SJCRH30 (cell line): ENCODE measurements at regions not wholly inside any gene's neighbourhood (a gene's known extent, or its start where the extent isn't known, plus 50 kb on each side); places are given as distances from the start of the nearest gene placed in this dataset.

Source experiments
- DNase-seq, 2 experiments: peaks; one replicate each; pipeline ENCODE4 v3.0.0-alpha.2; 2015 to 2020
- H3K27ac ChIP-seq: fragments of 250-450 bp; sonication (Bioruptor Pico); 2 replicates; pipeline ENCODE4 v1.5.1; 2020; ENCODE audit warnings: mild to moderate bottlenecking, moderate library complexity
- H3K27me3 ChIP-seq: fragments of 250-450 bp; sonication (Bioruptor Pico); 2 replicates; pipeline ENCODE4 v1.5.1; 2020; ENCODE audit warnings: mild to moderate bottlenecking, moderate library complexity
- H3K36me3 ChIP-seq: fragments of 250-450 bp; sonication (Bioruptor Pico); 2 replicates; pipeline ENCODE4 v1.5.1; 2020; ENCODE audit warnings: mild to moderate bottlenecking, moderate library complexity
- H3K4me1 ChIP-seq: fragments of 250-450 bp; sonication (Bioruptor Pico); 2 replicates; pipeline ENCODE4 v1.5.1; 2020; ENCODE audit warnings: mild to moderate bottlenecking, moderate library complexity
- H3K4me3 ChIP-seq: fragments of 250-450 bp; sonication (Bioruptor Pico); 2 replicates; pipeline ENCODE4 v1.5.1; 2020; ENCODE audit warnings: mild to moderate bottlenecking, moderate library complexity
- H3K9me3 ChIP-seq: fragments of 250-450 bp; sonication (Bioruptor Pico); replicated peaks from 2 replicates; pipeline ENCODE4 v1.5.1; 2020; ENCODE audit warnings: mild to moderate bottlenecking, moderate library complexity

DNA sequence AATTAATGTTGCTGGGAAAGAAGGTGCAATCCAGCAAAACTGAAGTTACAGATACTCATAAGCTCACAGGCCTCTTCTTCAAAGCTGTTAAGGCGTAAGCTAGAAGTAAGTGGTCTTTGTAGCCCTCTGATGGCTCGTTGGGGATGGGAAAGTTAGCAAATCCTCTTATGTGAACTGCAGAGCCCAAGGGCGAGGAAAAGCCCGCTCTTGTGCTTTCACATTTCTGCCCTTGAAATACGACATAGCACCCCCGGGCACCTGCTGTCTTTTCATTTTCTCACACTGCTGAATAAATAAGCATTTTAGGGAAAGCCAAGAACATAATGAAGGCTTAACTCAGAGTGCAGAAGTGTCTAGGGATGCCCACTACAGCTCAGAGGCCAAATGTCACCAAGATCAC, 73.1 kb upstream of the SORBS2 start:
- DNase-seq, result no peak
- no peaks in the 10 kb centered on the region for H3K27me3 ChIP-seq
- no peaks in the 10 kb centered on the region for H3K9me3 ChIP-seq
- H3K4me3 ChIP-seq, result no peak overlapping the region
- no peaks in the 10 kb centered on the region for H3K36me3 ChIP-seq
- no peak overlapping the region for H3K27ac ChIP-seq
- H3K4me1 ChIP-seq, result no peaks in the 10 kb centered on the region

DNA sequence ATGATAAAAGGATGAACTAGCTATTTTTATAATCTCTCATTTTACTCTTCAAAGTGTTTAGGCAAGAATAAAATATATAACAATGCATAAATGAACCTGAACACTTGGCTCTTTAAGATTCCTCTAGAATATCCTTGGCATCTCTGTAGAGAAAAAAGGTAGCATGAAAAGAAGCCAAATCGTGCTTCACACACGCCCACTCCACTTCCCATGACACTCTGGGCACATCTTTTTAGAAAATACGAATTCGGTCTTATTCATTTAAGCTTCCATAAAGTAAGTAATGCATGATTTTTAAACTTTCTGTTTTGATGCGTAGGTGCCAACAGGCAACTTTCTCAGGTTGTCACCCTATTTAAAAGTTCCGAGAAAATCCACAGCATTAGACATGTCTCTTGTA, 73.6 kb upstream of the SORBS2 start:
- no peak for DNase-seq
- Histone ChIP-seq H3K36me3 (no peaks in the 10 kb centered on the region), H3K4me1 (no peaks in the 10 kb centered on the region), H3K9me3 (no peaks in the 10 kb centered on the region), H3K27me3 (no peaks in the 10 kb centered on the region), H3K4me3 (no peak overlapping the region), H3K27ac (no peak overlapping the region)

DNA sequence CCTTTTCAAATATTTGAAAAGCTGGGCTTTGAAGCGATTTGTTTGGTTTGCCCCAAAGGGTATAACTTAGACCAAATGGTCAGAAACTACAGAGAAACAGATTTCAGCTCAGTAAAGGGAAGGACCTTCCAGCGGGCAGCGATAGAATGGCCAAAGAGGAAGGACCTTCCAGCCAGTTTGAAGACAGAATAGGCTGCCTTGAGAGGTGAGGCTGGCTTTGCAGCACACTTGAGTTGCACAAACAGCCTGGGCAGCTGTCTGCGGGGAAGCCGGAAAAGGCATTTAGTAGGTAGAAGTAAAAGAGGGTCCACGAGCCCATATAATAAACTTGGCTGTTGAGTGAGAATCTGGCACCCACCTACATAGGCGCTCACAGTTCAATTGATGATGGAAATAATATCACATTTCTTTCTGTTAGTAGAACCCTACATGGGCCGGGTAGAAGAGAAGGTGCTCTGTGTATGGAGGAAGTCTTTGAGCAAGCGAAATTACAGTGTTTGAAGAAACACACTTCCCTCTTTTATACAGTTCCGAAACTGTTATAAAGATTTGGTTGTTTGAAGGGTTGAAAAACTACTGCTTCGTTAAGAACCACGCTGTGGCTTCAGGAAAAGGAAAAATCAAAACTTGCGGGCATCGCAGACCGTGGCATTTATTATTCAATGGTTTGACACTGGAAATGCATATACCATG, 75.0 kb upstream of the SORBS2 start:
- no peaks in the 10 kb centered on the region for H3K36me3 ChIP-seq
- H3K27ac ChIP-seq, result no peak overlapping the region
- H3K4me3 ChIP-seq, result no peak overlapping the region

DNA sequence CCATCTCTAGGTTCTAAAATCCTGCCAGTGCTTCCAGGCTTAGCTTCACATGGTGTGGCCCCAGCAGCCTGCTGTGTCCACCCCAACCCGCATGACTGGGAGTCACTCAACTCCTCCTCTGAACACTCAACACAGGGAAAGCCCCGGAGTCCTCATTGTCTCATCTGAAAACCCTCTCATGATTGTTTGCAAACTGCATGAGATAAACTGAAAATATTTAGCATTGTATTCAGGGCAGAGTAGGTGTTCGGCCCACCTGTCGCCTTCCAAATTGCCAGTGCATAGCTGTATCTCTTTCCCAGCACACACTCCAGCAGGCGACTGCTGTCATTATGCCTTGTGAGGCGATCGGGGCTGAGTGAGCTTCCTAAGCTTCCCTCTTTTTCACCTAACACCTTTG, 76.7 kb upstream of the SORBS2 start:
- H3K36me3 ChIP-seq, result no peaks in the 10 kb centered on the region
- H3K4me1 ChIP-seq, result no peaks in the 10 kb centered on the region
- no peaks in the 10 kb centered on the region for H3K9me3 ChIP-seq
- H3K27me3 ChIP-seq, result no peaks in the 10 kb centered on the region
- no peak overlapping the region for H3K27ac ChIP-seq
- no peak overlapping the region for H3K4me3 ChIP-seq
- DNase-seq, result no peak

More for the DNA sequence above, 75.0 kb upstream of the SORBS2 start:
- Histone ChIP-seq H3K27me3 (no peaks in the 10 kb centered on the region), H3K9me3 (no peaks in the 10 kb centered on the region), H3K4me1 (no peaks in the 10 kb centered on the region)
- no peak for DNase-seq

DNA sequence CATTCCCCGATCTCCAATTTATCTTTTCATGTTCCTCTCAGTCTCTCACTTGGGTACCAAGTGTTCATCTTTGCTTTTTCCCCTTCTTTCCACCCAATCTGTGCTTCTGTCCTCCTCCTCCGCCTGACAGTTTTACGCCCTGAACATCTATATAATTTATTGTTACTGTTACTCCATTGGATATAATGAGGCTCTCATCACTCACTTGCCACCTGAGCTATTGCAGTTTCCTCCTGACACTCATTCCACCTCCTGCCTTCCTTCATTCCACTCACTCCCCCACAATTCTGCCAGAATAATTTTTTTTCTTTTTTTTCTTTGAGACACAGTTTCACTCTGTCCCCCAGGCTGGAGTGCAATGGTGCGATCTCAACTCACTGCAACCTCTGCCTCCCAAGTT, 77.6 kb upstream of the SORBS2 start:
- Histone ChIP-seq H3K9me3 (no peaks in the 10 kb centered on the region), H3K27me3 (no peaks in the 10 kb centered on the region), H3K36me3 (no peaks in the 10 kb centered on the region), H3K27ac (no peak overlapping the region), H3K4me3 (no peak overlapping the region), H3K4me1 (no peaks in the 10 kb centered on the region)
- no peak for DNase-seq

DNA sequence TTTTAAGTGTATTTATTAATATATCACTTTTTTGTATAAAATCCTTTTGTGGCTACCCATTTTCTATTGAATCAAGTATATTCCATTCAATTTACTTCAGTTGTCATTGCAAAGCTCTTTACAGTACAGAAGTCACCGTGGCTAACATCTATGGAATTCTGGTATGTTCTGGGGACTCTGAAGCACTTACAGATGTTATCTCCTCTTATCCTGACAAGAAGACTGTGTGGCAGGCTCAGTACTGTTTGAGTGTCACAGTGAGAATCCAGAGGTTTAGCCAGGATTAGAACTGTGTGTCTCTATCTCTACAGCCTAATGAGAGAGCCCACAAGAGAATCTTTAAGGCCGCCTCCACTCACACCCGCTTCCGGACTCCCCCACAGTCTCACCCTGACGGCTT, 78.2 kb upstream of the SORBS2 start:
- no peaks in the 10 kb centered on the region for H3K36me3 ChIP-seq
- no peak overlapping the region for H3K4me3 ChIP-seq
- no peak overlapping the region for H3K27ac ChIP-seq
- no peaks in the 10 kb centered on the region for H3K9me3 ChIP-seq
- DNase-seq, result no peak
- H3K27me3 ChIP-seq, result no peaks in the 10 kb centered on the region
- H3K4me1 ChIP-seq, result no peaks in the 10 kb centered on the region

DNA sequence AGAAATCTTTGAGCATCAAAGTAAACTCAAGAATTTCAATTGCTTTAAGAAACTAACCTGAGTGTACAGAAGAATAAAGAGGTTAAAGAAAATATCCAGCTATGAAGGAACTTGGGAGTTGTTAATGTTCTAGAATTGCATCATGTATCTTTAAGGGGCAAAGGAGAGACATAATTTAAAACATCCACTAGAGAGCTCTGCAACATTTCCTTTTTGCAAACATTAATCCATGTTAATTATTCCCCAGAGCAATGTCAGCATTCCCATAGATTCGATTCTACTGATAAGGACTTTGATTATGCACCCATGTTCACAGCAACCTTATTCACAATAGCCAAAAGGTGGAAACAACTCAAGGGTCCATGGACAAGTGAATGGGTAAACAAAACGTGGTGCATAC, 80.2 kb upstream of the SORBS2 start:
- Histone ChIP-seq H3K27me3 (no peaks in the 10 kb centered on the region), H3K4me3 (no peak overlapping the region), H3K36me3 (no peaks in the 10 kb centered on the region), H3K27ac (no peak overlapping the region), H3K9me3 (no peaks in the 10 kb centered on the region), H3K4me1 (no peaks in the 10 kb centered on the region)
- no peak for DNase-seq

DNA sequence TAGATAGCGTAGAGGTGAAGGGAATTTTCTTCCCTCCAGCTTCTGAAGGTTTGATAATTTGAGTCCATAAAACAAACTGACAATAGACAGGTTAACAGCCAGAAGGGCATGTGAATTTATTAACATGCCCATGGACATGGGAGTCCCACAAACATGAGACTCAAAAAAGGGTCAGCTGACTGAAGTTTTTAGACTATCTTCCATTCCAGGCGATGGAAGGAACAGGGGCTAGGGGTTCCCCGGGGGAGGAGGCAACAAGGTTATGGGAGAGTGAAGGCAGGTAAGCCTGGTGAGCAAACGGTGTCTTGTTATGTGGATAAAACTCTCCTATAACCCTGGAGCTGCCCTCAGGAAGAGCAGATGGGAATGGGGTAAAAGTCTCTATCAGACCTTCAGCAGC, 81.5 kb upstream of the SORBS2 start:
- no peak for DNase-seq
- H3K4me1 ChIP-seq, result no peaks in the 10 kb centered on the region
- H3K27ac ChIP-seq, result no peak overlapping the region
- no peaks in the 10 kb centered on the region for H3K27me3 ChIP-seq
- no peaks in the 10 kb centered on the region for H3K36me3 ChIP-seq
- no peak overlapping the region for H3K4me3 ChIP-seq
- H3K9me3 ChIP-seq, result no peaks in the 10 kb centered on the region

DNA sequence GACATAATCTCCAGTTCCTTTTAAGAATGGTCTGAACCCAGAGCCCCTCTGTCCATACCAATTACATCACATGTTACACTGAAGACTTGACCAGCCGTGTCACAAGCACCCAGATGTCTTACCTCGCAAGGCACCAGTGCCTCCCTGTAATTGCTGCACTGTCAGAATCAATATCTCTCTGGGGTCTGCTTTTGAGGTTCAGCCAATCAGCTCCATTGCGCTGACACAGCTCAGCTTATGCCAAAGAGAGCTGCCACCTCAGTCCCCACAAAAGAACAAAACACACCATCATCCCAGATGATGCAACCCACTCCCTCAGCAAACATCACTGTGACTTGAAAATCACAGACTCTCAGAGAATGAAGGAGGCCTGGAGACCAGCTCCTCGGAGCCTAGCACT, 82.5 kb upstream of the SORBS2 start:
- Histone ChIP-seq H3K27ac (no peak overlapping the region), H3K27me3 (no peaks in the 10 kb centered on the region)

DNA sequence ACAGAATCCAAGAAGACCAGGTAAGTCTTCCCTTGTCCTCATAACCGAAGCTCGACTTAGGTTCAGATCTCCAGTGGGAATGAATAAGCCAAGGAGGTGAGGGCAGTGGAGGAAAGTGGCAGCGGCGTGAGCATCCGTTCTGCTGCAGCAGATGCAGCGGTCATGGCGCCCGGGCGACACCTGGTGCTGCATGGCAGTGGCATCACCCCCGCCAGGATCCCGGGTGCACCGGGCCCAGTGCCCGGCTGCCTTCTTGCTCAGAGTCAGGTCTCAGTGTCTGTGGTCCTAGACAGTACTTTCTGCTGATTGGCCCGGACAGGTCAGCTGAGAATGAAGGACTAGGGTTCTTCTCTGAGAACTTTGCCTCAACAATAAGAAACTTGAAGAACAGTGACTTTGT, 83.4 kb upstream of the SORBS2 start:
- Histone ChIP-seq H3K4me3 (no peak overlapping the region), H3K4me1 (no peaks in the 10 kb centered on the region), H3K36me3 (no peaks in the 10 kb centered on the region), H3K27ac (no peak overlapping the region), H3K9me3 (no peaks in the 10 kb centered on the region), H3K27me3 (no peaks in the 10 kb centered on the region)
- no peak for DNase-seq

More for the DNA sequence above, 82.5 kb upstream of the SORBS2 start:
- no peaks in the 10 kb centered on the region for H3K4me1 ChIP-seq
- DNase-seq, result no peak
- H3K4me3 ChIP-seq, result no peak overlapping the region
- no peaks in the 10 kb centered on the region for H3K9me3 ChIP-seq
- no peaks in the 10 kb centered on the region for H3K36me3 ChIP-seq

DNA sequence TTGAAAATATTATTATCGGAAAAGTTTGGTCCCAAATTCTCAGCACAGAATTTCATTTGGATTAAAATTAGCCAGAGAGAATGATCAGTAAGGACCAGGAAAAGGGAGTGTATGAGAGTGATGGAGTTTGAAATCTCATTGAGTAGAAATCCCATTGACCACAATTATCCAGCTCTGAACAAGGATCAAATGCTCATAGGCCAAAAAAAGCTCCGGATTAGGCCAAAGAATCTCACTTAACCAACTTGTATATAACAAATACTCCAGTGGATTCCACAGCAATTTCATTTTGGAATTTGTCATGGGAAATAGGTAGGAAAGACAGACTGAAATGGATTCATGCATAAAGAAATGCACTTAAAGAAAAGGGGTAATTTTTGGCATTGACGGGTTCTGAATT, 83.9 kb upstream of the SORBS2 start:
- no peaks in the 10 kb centered on the region for H3K36me3 ChIP-seq
- DNase-seq, result no peak
- no peak overlapping the region for H3K4me3 ChIP-seq
- no peaks in the 10 kb centered on the region for H3K9me3 ChIP-seq
- H3K4me1 ChIP-seq, result no peaks in the 10 kb centered on the region
- H3K27ac ChIP-seq, result no peak overlapping the region
- H3K27me3 ChIP-seq, result no peaks in the 10 kb centered on the region

DNA sequence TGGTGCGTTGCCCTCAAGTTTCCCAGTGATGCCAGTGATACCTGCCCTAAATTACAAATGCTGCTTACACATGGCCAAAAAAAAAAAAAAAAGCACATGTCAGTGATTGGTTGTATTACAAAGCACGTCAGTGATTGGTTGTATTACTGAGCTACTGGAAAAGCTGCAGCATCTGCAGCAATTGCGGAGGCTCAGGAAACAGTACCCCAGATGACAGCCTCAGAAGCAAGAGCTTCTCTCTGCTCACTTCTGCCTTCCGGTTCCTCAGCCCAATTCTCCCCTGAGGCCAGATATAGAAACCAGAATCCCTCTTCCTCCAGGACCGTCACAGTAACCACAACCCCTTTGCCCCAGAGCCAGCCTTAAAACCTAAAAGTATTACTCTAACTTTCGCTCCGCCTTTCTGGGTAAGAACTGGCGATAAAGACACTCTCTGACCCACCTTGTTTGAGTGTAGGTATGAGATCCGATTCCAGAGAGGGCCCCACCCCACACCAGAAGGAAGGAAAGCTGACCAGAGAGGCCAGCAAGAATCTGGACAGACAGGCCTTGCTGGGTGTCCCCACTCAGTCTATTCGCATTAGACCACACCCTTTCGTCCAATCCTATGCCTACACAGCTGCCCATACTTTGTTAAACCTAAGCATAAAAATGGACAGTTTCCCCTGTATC, 85.0 kb upstream of the SORBS2 start:
- DNase-seq, result no peak
- Histone ChIP-seq H3K36me3 (no peaks in the 10 kb centered on the region), H3K9me3 (no peaks in the 10 kb centered on the region), H3K4me3 (no peak overlapping the region), H3K27me3 (no peaks in the 10 kb centered on the region), H3K27ac (no peak overlapping the region), H3K4me1 (no peaks in the 10 kb centered on the region)

DNA sequence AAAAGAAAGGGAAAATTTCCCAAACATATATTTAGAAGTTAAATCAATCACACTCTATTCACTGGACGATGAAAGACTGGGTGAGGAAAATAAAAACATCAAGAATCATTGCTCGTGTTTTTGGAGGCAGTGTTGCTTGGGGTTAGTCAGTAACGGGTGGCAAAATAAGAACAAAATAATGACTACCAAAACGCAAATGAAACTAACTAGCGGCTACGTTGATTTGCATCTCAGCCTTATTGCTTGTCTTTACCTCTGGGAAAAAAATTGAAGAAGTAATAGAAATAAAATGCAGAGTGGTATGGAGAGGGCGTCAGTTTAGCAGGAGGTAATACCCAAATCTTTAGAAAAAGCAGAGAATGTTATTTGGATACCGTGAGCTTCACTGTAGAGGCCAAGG, 86.4 kb upstream of the SORBS2 start:
- Histone ChIP-seq H3K9me3 (no peaks in the 10 kb centered on the region), H3K27me3 (no peaks in the 10 kb centered on the region), H3K4me3 (no peak overlapping the region), H3K27ac (no peak overlapping the region), H3K36me3 (no peaks in the 10 kb centered on the region), H3K4me1 (no peaks in the 10 kb centered on the region)
- DNase-seq, result no peak

DNA sequence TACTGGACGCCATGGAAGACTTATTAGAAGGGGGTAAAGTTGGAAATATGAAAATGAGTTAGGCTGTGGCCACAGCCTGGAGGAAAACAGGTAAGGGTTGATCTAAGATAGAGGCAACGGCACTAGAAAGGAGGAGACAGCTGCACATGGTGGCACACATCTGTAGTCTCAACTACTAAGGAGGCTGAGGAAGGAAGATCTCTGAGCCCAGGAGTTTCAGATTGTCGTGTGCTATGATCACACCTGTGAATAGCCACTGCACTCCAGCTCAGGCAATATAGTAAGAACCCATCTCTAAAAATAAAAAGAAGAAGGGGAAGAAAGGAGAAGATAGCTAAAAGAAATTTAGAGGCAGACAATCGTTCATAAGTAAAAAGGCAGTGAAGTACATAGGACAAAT, 87.8 kb upstream of the SORBS2 start:
- Histone ChIP-seq H3K4me3 (no peak overlapping the region), H3K9me3 (no peaks in the 10 kb centered on the region), H3K36me3 (no peaks in the 10 kb centered on the region), H3K4me1 (no peaks in the 10 kb centered on the region), H3K27ac (no peak overlapping the region), H3K27me3 (no peaks in the 10 kb centered on the region)
- DNase-seq, result no peak

DNA sequence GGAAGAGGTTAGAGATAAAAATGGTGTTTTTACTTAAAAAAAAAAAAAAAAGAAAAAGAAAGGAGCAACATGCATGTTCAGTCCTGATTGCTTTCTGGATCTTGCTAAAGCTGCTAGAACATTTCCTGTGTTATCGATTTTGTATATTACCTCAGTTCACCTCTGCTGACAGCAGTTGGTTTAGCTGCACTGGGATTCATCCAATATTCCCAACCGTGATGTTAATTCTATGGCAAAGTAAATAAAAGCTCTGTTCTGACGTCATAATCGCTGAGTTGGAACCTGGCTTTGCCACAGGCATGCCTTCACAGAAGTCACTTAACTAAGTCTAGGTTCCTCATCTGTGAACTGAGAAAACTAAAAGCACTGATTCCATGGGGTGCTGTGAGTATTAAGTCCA, 90.7 kb upstream of the SORBS2 start:
- H3K27me3 ChIP-seq, result no peaks in the 10 kb centered on the region
- no peak overlapping the region for H3K27ac ChIP-seq
- no peaks in the 10 kb centered on the region for H3K4me1 ChIP-seq
- no peak overlapping the region for H3K4me3 ChIP-seq
- H3K36me3 ChIP-seq, result no peaks in the 10 kb centered on the region
- H3K9me3 ChIP-seq, result no peaks in the 10 kb centered on the region
- no peak for DNase-seq

DNA sequence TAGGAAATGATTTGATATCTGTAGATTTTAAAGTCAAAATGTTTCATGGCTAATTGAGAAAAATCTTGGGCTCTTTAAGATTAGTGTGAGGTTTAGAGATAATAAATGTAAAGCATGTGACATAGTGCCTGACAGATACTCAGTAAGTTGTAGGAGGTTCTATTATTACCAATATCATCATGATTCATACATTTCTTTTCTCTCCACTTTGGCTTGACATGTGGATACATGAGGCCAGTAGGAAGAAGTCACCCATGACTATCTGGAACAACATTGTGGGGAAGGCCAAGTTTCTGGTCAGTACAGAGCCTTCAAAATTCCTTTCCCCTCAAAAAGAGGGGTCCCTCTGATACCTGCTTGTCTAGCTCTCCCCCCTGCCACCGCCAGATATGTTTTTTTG, 91.2 kb upstream of the SORBS2 start:
- H3K4me3 ChIP-seq, result no peak overlapping the region
- H3K27ac ChIP-seq, result no peak overlapping the region
- no peaks in the 10 kb centered on the region for H3K9me3 ChIP-seq
- DNase-seq, result no peak
- H3K36me3 ChIP-seq, result no peaks in the 10 kb centered on the region
- H3K4me1 ChIP-seq, result no peaks in the 10 kb centered on the region
- H3K27me3 ChIP-seq, result no peaks in the 10 kb centered on the region
